SIG-M5 treated with dmso at 0.1 percent for 504 hours (cell line): ENCODE measurements at regions not wholly inside any gene's neighbourhood (a gene's known extent, or its start where the extent isn't known, plus 50 kb on each side); places are given as distances from the start of the nearest gene placed in this dataset.
"Not testable (repeated sequence)": the region's sequence is repeated elsewhere in the genome, so short reads cannot be mapped to it uniquely, and the experiment has no call there.

ENCODE experiments used
- DNase-seq: peaks from one replicate; lab custom pipeline; 2025; ENCODE audit not compliant: unreplicated experiment; lab: John Stamatoyannopoulos, UW

DNA sequence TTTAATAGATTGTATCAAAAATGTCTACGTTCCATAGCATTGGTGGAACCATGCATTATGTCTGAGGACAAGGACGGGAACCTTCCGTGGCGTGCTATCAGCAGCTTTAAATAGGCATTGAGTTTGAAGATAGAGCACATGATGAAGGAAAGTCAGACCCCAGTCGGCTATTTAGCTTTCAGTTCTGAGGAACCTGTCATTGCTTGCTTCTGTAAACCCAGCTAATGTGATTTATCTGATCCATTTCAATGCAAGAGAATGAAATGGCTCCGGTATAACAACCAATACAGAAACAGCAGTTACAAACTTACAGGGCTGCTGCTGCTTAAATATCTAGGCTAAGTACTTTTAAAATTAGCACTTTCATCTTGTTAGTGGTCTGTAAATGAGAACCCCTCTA lies 503.3 kb downstream of the RNF144A start:
- no peak for DNase-seq

DNA sequence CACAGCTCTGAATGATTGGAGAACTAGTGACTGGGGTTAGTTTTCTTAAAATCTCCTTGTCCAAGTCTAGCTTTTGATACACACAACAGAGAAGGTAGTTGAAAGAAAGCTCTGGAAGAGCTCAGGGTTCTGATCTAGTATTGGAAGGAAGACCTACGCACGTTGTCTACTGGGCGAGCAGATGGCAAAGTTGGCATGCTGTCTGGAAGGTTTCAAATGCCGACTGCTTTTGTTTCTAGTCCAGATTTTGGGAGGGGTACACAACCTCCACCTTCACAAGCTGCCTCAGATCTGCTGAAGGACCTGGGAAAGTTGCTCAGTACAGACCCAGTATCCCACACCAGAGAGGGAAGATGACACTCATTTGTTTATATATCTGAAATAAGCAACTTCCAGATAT lies 507.3 kb downstream of the RNF144A start:
- DNase-seq, result no peak

DNA sequence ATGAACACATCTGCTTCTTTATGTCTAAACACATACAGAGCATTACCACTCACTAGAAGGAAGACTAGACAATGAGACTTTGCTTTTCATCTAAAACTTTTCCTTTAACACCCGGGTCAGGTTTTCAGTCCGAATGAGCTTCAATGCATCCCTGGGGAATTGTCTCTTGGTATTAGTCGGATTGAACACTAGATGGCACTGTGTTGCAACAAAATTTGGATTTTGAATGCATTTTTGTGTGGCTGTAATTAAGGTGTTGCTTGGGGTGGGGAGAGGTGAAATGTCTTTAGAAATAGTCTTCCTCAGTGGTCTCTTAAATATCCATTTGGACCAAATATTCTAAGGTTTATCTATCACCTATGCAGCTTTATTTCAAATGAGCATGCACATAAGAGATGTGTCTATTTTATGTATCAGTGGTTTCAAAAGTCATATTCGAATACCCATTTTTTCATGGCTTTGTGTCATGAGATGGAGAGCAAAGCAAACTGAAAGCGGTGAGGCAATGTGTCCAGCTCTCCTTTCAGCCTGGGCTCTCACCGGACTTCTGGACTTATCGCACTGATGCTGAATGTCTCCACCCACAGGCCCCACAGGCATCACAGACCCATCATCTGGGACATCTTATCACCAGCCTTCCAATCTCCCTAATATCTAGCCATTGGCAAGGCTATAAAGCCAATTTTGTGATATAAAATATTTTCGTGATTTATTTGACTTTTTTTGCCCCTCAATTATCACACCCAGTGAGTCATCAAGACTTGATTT lies 510.3 kb downstream of the RNF144A start:
- DNase-seq, result peak; percentile 57

DNA sequence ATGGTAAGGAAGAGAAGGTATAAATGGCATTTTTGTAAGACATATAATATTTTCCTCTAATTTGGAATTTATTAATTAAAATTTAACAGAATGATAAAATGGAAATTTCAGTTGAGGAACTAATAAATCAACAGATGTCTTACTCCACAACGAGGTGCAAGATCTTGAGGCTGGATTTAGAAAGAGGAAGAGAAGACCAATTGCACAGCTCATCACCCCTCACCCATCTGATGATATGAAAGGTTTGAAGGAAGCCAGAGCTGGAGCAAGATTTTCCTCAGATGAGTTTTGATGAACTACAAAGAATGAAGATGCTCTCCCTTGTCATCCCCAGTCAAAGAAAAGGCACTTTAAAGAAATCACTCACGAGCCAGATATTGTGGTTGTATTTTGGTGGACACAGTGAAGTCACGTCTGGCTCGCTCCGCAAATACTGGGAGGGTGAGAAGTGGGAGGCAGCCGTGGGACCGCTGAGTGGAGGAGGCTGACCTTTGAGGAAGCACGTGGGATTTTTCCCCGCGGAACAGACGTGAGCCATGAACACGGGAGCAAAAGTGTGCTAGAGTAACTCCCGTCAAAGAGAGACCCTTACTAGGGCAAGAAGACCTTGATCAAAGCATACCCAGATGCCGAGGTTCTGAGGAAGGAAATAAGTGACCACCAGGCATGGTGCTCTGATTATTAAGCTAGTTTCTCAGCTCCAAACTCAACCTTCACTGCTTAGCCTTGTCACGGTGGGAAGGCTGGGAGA lies 511.4 kb downstream of the RNF144A start:
- no peak for DNase-seq

DNA sequence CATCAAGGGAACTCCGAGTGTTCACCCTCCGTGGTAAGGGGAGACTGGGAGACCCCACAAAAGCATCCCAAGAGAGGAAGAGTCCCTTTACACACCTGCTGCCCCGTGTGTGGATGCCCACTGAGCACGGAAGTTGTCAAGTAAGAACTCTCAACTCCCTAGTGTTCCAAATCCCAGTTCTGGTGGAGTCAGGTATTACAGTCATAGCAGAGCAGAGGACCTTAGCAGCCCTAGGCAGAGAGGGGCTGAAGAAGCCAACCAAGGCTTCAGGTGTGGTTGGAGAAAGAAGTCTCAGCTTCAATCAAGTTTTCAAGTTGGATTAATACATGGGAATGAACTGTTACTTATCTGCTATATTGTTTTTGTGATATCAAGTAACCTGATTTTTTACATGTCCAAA lies 512.5 kb downstream of the RNF144A start:
- DNase-seq, result no peak

DNA sequence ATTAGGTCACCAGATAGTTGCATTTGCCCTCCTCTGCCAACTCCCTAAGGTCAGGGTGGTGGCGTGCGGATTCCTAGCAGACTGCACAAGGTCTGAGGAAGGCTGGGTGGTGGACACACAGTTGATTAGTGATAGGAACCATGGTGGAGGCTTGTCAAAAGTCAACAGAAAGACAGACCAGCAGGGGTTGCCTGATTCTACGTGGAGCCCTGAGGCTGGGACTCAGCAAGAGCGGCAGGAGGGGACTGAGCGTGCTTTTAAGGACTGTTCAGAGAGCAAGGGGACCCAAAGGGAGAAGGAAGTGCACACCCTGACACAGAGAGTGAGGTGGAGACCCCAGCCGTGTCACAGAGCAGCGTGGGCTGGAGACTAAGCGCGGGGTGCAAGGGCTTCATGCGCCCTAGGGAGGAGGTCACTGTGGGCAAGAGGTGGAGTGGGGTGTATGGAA lies 513.2 kb downstream of the RNF144A start:
- DNase-seq, result no peak

DNA sequence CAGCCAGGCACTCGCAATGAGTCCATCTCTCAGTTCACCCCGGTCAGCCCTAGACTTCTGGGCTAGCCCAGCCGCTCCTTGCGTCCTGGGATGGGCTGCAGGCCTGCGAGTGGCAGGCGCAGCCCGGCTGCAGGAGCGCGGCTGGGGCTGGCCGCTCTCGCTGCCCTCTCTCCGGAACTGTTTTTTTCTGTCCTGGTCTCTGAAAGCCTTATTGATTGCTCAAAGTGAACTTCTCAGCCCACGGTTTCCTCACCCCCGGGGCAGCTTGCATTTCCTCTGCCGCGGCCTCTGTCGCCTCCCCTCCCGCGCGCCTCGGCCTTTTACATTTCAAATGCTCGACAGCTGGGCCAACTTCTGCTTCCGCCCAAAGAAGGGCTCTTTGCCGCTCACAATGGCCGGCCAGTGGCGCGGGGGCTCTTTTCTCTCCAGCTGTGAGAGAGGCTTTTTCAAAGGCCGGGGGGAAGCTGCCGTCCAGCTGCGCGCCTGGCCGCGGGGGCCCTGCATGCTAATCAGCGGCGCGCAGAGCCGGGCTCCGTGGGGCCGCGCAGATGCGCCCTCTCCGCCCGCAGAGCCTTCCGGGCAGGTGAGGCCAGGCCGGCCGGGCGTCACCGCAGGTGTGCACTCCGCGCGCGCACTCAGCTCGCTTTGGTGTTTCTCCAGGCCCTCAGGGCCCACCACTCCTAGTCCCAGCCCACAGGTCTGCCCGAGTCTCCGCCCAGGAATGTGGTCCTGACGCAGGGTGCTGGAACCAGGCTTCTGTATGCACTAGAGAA lies 513.8 kb downstream of the RNF144A start:
- no peak for DNase-seq

DNA sequence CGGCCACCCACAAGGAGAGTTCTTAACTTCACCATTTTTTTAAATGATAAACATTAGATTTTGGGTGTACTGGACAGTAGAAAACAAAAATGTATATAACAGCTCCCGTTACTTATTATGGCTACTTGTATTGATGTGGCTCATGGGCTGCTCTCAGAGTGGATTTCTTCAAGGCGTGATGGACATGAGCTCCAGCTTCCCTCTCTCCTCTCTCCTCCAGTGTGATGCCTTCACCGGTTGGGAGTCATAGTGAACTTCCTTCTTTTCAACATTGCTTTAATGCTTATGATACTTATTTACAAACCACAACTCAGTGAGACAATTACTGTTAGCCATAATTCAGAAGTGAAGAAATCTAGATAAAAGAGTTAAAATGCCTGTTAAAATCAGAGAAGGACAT lies 515.2 kb downstream of the RNF144A start:
- no peak for DNase-seq

DNA sequence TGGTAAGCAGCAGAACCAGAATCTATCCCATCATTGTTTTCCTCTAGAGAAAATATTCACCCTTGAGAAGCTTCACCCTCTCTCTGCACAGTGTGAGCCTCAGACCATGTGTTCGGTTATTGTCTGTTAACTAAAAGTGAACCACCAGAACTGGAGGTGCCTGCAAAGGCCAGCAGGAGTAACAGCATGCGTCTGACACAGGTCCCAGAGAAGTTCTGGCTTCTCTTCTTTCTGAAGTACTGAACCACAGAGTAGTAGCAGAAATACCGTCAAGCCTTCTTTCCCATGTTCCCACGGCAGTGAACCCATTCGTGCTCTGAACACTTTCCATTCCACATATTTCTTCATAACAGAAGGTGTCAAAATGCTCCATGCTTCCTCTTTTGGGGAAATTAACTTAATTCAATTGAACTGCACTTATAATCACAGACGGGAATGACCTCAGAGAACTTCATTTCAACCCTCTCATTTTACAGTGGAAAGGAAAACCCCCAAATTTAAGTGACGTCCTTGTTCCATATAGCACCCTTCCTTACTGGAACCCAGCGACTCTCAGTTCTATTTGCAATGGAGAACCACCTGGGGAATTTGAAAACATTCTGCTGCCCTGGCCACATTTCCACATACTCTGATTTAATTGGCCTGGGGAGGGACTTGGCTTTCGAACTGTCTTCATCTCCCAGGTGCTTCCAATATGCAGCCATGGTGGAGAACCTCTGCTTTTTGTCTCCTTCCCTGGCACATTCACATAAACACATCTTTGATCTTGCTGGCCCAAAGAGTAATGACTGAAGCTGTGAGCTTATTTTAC lies 519.1 kb downstream of the RNF144A start:
- DNase-seq, result no peak

DNA sequence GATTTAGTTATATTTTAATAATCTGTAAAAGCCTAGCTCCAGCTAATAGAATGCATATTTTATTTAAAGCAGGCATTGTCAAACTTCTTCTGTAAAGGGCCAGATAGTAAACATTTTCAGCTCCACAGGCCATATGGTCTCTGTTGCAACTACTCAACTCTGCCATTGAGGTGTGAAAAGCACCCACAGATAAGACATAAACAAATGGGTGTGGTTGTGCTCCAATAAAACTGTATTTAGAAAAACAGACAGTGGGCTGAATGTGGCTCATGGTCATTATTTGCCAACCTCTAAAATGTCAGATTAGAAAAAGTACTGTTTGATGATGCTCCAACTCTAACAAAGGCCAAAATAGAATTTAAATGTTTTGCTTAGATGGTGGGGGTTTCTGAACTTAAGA lies 519.9 kb downstream of the RNF144A start:
- no peak for DNase-seq

DNA sequence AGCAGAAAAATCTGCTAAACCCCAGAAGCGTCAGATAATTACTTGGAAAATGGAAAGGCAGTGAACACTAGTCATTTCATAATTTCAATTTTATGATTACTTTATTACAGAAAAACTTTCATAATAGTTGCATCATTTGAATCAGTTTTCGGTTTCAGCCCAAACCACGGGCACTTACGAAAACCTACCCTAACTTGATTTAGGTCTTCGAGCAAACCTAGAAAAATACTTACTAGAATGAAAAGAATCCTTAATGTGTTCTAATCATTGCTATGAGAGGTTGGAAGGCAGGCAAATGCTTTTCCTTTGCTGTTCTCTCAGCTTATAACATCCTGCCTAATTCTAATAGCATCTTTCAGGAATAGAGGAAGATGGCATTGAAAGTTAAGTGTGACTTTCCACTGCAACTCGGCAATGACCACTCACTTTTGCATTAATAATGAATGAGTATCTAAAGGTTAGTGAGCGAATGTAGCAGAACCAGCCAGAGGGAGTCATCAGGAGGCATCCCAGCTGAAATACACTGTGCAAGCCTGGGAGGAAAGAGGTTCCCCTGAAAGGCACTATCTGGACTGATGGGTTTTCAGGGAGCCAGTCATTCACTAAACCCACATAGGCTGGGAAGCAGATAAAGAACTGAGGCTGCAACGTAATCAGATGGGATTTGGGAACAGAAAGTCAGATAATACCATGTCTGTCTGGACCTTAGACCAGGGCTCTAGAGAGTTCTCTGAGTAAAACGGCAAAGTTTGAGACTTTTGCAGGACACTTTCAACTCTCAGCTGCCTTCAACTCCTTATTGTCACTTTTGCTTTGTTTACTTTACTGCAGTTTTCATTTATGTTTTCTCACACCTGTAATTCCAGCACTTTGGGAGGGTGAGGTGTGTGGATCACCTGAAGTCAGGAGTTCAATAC lies 520.8 kb downstream of the RNF144A start:
- no peak for DNase-seq

DNA sequence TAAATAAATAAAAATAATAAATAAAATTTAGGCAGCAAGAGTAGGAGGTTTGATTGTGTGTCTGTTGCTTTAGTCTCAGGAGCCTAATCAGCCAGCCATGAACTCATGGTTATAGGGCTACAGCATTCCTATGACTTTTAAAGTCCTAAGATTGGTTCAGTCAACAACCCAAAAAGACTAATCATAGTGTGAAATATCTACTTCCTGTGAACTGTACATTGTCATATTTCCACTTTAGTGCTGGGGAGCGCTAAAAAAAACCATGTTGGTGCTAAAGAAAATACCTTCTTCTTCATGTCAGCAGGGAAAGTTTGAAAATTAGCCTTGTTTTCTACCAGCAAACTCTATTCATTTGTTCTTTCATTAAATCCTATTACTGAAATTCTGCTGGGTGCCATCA lies 521.6 kb downstream of the RNF144A start:
- no peak for DNase-seq

DNA sequence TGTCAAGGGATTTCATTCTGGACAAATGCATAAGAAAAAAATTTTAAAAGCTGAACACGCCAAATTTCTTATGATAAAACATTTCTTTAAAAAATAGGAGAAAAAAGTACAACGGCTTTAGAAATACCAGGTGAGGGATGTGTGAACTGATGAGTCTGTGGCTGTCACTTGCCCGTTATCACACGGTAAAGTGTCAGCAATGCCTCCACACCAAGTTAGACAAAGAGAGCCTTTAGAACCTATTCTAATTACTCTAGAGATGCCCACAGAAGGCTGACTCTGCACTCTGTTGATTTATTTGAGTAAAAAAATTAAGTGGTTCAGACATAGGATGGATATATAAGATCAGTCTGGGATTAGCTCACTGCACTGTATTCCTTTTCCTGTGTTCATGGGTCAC lies 523.8 kb downstream of the RNF144A start:
- no peak for DNase-seq

DNA sequence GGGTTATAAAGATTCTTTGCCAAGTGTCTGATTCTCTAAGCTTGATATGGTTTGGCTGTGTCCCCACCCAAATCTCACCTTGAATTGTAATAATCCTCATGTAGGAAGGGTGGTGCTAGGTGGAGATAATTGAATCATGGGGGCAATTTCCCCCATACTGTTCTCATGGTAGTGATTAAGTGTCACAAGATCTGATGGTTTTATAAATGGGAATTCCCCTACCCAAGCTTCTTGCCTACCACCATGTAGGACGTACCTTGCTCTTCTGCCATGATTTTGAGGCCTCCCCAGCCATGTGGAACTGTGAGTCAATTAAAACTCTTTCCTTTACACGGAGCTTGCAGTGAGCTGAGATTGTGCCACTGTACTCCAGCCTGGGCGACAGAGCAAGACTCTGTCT lies 524.6 kb downstream of the RNF144A start:
- DNase-seq, result not testable (repeated sequence)

DNA sequence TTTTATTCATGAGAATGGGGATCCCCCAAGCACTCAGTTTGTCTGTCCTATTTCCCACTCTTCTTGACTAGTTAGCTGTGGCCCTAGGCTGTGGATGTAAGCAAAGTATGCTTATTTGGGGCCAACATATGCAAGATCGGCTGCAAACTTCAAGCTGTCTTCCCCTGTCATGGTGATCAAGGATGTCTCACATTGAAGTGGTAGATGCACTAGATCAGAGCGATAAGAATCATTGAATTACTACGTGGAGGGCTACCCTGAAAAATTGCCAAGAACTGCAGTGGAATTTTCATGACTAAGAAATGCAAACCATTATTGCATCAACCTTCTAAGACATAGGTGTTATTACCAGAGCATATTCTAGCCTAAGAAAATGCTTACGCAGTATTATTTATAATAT lies 527.4 kb downstream of the RNF144A start:
- no peak for DNase-seq

DNA sequence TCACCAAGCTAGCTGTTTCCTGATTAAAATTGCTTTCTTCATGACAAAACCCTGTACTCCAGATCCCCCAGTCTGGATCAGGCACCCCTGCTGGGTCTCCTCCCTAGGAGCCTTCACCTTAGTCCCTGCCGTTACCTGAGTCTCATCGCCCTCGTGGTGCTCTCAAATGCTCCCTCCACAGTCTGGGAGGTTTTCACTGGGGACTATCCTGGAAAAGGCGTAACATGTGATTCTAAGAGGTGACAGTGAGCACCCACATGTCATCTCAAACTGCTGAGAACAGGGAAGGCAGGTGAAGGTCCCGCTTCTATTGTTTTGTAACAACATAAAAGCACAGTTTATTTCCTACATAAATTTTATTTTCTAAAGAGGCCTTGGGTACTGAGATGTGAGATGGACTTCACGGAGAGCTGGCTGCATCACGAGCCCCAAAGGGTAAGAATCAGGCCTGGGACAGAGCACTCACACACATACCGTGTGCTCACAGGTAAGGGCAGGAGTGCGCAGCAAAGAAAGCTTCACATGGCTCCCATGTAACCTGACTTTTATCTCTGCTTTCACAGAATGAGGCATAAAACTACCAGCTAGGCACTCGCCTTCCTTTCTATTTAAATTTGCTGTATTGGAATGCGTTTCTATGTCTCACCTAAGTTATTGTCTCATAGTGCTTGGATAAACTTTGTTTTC lies 531.5 kb downstream of the RNF144A start:
- DNase-seq, result no peak

DNA sequence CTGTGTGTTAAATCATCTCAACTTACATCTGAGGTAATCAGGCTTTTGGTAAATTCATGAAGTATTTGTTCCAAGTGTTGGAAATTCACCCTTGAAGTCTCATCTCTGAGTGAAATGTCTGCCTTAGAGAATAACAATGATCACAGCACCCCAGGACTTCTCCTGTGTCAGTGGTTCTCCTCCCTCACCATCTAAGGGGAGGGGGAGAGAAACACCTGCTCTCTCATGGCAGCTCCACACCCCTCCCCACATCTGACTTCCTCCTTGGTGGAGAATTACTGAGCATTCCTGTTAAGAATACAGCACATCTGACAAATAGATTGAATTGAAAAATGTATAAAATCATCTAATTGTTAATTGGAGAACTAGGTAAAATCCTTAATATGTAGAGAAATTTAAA lies 532.1 kb downstream of the RNF144A start:
- no peak for DNase-seq

DNA sequence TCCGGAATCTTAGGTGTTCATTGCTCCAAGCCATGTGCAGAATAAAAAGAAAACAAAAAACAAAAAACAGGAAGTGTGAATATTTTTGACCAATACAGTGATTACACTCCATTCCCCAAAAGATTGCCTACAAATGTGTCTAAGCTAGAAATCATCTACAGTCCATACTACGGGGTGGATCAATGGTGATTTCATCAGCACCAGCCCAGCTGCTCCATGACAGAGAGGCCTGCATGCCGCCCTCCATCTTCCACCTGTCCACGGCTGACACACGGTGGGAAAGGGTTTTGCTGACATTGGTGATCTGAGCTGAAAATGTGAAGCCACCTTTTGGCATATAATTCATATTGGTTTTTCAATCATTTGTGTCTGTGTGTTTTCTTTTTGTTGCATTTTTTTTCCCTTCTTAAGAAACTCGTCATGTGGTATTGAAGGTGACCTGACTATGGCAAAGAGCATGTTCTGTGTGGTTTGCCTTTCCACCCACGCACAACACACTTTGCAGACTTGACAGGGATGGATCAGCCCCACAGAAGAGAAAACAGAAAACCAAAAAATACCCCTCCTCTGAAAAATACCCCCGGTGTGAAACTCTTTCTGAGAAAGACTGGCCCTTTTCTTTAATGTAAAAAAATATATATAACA lies 533.1 kb downstream of the RNF144A start:
- DNase-seq, result no peak

DNA sequence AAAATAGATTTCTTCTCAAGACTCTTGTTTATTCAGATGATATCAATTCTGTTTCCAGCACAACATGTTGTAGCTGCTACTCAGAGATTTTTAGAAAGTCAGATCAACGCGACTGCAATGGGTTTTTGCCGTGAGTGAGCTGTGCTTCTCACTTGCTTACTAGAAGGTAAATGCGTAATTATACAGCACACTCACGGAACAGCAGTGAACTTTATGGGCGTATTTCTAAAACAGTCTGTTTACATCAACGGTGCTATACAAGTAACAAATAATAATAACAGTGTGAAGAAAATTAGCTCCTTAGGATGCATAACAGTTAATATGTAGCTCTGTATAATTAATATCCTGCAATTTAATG lies 533.6 kb downstream of the RNF144A start:
- DNase-seq, result no peak
